ENCODE measurements at regions not wholly inside any gene's neighbourhood (a gene's known extent, or its start where the extent isn't known, plus 50 kb on each side); places are given as distances from the start of the nearest gene placed in this dataset.
"Not testable (repeated sequence)": the region's sequence is repeated elsewhere in the genome, so short reads cannot be mapped to it uniquely, and the experiment has no call there.

DNA sequence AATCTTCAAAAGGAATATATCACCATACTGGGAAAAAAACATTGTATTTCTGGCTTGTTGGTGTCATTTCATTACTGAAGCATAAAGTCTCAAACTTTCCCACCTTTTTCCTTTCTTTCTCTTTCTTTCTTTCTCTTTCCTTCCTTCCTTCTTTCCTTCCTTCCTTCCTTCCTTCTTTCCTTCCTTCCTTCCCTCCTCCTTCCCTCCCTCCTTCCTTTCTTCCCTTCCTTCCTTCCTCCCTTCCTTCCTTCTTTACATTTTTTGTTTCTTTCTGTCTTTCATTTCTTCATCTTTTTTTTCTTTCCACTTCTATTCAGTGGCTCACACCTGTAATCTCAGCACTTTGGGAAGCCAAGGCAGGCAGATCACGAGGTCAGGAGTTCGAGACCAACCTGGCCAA lies 1160.7 kb downstream of the PCDH7 start:
- TF ChIP-seq CTCF (IDR thresholded peaks at IDR 0.05); POLR2AphosphoS5 (IDR thresholded peaks at IDR 0.05; ENCODE audit: low read depth, low read length); SIN3A (IDR thresholded peaks at IDR 0.05; ENCODE audit: borderline replicate concordance, insufficient read depth, low read depth, low read length); TCF7L2 (IDR thresholded peaks at IDR 0.05; ENCODE audit: low read depth, low read length): not testable (repeated sequence)
- TF ChIP-seq, protein P1, sequence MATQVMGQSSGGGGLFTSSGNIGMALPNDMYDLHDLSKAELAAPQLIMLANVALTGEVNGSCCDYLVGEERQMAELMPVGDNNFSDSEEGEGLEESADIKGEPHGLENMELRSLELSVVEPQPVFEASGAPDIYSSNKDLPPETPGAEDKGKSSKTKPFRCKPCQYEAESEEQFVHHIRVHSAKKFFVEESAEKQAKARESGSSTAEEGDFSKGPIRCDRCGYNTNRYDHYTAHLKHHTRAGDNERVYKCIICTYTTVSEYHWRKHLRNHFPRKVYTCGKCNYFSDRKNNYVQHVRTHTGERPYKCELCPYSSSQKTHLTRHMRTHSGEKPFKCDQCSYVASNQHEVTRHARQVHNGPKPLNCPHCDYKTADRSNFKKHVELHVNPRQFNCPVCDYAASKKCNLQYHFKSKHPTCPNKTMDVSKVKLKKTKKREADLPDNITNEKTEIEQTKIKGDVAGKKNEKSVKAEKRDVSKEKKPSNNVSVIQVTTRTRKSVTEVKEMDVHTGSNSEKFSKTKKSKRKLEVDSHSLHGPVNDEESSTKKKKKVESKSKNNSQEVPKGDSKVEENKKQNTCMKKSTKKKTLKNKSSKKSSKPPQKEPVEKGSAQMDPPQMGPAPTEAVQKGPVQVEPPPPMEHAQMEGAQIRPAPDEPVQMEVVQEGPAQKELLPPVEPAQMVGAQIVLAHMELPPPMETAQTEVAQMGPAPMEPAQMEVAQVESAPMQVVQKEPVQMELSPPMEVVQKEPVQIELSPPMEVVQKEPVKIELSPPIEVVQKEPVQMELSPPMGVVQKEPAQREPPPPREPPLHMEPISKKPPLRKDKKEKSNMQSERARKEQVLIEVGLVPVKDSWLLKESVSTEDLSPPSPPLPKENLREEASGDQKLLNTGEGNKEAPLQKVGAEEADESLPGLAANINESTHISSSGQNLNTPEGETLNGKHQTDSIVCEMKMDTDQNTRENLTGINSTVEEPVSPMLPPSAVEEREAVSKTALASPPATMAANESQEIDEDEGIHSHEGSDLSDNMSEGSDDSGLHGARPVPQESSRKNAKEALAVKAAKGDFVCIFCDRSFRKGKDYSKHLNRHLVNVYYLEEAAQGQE (IDR thresholded peaks at IDR 0.05; ENCODE audit: insufficient read depth in 1 of 2, low read depth in 2 of 2, low read length in 1 of 2) = not testable (repeated sequence)

All from Panc1 (cell line).